ENCODE measurements at regions not wholly inside any gene's neighbourhood (a gene's known extent, or its start where the extent isn't known, plus 50 kb on each side); places are given as distances from the start of the nearest gene placed in this dataset.

- Mint-ChIP-seq H3K27me3 (no peaks in the 10 kb centered on the region), H3K4me3 (no peak overlapping the region), H3K36me3 (ENCODE audit: low read depth) (no peaks in the 10 kb centered on the region), H3K4me1 (no peaks in the 10 kb centered on the region), H3K9me3 (ENCODE audit: low read depth) (peaks cover 2% of the 10 kb centered on the region), H3K27ac (no peak overlapping the region)
- DNase-seq = no peak
- ChIA-PET POLR2A (no interaction called here), CTCF (no interaction called here)
- no peak for ATAC-seq
- intact Hi-C loops (cut with DNase I, micrococcal nuclease) = no loop called here
Observed at GRCh38 chr2:150847578-150847977, 360.1 kb upstream of the RND3 start.

GRCh38 chr2:150846691-150847090, 359.2 kb upstream of the RND3 start:
- ChIA-PET POLR2A (no interaction called here), CTCF (interaction anchor here (0.7 kb wide), 1 partner anchor 299 kb away, joined by 3 read pairs; no protein-coding TSS in a partner anchor)
- no peak overlapping the region for H3K4me3 Mint-ChIP-seq
- ATAC-seq = no peak
- H3K27ac Mint-ChIP-seq = no peak overlapping the region
- H3K27me3 Mint-ChIP-seq = no peaks in the 10 kb centered on the region
- intact Hi-C loops (cut with DNase I, micrococcal nuclease) = no loop called here
- no peak for DNase-seq
- H3K36me3 Mint-ChIP-seq (ENCODE audit: low read depth) = no peaks in the 10 kb centered on the region
- peaks cover 2% of the 10 kb centered on the region for H3K9me3 Mint-ChIP-seq (ENCODE audit: low read depth)
- H3K4me1 Mint-ChIP-seq = no peaks in the 10 kb centered on the region

DNA sequence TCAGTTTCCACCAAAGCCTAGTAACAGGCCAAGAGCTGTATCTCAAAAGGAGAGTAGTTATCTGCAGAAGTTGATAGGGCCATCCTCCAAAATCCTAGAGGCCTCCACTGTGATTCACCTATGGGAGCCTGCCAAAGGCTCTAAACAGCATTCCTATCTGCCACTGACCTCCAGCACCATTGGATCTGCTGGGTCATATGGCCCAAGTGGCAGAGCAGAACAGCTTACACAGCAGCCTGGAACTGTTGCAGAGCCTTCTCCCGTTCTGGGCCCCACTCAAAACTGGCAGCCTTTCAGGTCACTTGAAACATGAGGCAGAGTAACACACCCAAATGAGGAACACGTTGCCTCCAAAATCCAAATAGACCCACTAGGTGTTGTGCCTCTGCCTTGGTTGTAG, 345.2 kb upstream of the RND3 start:
- Mint-ChIP-seq H3K27ac (no peak overlapping the region), H3K27me3 (no peaks in the 10 kb centered on the region), H3K4me3 (no peak overlapping the region), H3K9me3 (ENCODE audit: low read depth) (no peaks in the 10 kb centered on the region), H3K4me1 (no peaks in the 10 kb centered on the region), H3K36me3 (ENCODE audit: low read depth) (no peaks in the 10 kb centered on the region)
- no peak for ATAC-seq
- CTCF ChIA-PET = no interaction called here
- POLR2A ChIA-PET = no interaction called here
- no peak for DNase-seq
- intact Hi-C loops (cut with DNase I, micrococcal nuclease) = no loop called here

GRCh38 chr2:150824118-150824517, 336.7 kb upstream of the RND3 start:
- Mint-ChIP-seq H3K4me3 (no peak overlapping the region), H3K9me3 (ENCODE audit: low read depth) (no peaks in the 10 kb centered on the region), H3K36me3 (ENCODE audit: low read depth) (no peaks in the 10 kb centered on the region), H3K27me3 (no peaks in the 10 kb centered on the region), H3K4me1 (no peaks in the 10 kb centered on the region), H3K27ac (no peak overlapping the region)
- ATAC-seq (no peak), DNase-seq (no peak)
- intact Hi-C loops (cut with DNase I, micrococcal nuclease) = no loop called here
- ChIA-PET POLR2A (no interaction called here), CTCF (no interaction called here)

DNA sequence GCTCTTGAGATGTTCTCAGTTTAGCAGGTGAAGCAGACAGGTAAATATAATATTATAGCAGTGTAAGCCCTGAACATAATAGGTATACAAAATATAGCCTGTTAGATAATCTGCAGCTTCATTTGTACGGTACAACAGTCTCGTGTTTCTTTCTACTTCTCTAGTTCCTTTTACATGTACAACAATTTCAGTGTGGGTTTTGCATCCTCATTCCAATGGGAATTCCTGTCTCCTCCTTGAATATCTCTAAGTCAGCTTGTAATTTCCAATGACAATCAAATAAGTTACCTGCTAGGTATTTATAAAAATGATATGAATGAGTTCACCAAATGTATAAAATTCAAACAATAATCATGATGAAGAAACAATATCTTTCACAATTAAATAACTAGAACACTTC, 330.0 kb upstream of the RND3 start:
- ChIA-PET POLR2A (no interaction called here), CTCF (no interaction called here)
- Mint-ChIP-seq H3K27me3 (no peaks in the 10 kb centered on the region), H3K27ac (no peak overlapping the region), H3K9me3 (ENCODE audit: low read depth) (no peaks in the 10 kb centered on the region), H3K4me3 (no peak overlapping the region), H3K36me3 (ENCODE audit: low read depth) (no peaks in the 10 kb centered on the region), H3K4me1 (no peaks in the 10 kb centered on the region)
- intact Hi-C loops (cut with DNase I, micrococcal nuclease) = no loop called here
- DNase-seq (no peak), ATAC-seq (no peak)

DNA sequence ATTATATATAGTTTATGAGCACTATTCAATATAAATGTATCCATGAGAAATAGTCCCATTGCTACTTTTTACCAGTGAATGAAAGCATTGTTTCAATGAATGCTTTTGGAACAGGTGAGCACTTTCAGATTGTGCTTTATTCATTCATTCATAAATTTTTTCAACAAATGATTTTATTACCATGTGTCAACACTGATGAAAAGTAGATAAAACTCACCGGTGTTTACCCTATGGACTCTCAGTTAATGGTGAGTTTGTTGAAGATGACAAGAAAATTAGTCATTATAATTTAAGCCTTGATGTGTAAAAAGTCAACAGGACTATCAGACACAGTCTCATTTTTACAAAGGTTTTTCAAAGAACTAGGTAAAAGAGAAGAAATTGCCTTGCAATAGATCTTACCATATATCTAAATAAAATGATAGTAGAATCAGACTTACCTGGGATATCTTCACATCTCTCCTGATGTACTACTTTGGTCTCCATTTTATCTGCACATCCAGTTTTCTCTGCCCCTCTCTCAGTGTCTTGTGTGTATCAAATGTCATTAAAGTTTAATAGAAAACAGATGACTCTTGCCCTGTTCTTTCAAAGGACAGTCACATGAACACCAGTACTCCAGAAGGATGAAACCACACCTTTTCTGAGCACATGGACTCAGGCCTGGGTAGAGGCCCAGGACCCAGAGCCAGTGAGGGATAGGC, 325.3 kb upstream of the RND3 start:
- no peaks in the 10 kb centered on the region for H3K9me3 Mint-ChIP-seq (ENCODE audit: low read depth)
- ChIA-PET CTCF (no interaction called here), POLR2A (no interaction called here)
- H3K27ac Mint-ChIP-seq = no peak overlapping the region
- H3K4me3 Mint-ChIP-seq = no peak overlapping the region
- intact Hi-C loops (cut with DNase I, micrococcal nuclease) = no loop called here
- ATAC-seq (no peak), DNase-seq (no peak)
- no peaks in the 10 kb centered on the region for H3K36me3 Mint-ChIP-seq (ENCODE audit: low read depth)
- no peaks in the 10 kb centered on the region for H3K27me3 Mint-ChIP-seq
- H3K4me1 Mint-ChIP-seq = no peaks in the 10 kb centered on the region

- Mint-ChIP-seq H3K36me3 (ENCODE audit: low read depth) (no peaks in the 10 kb centered on the region), H3K27me3 (no peaks in the 10 kb centered on the region), H3K27ac (no peak overlapping the region), H3K4me3 (no peak overlapping the region), H3K4me1 (no peaks in the 10 kb centered on the region), H3K9me3 (ENCODE audit: low read depth) (no peaks in the 10 kb centered on the region)
- ATAC-seq = no peak
- CTCF ChIA-PET = no interaction called here
- POLR2A ChIA-PET = no interaction called here
- DNase-seq = no peak
- intact Hi-C loops (cut with DNase I, micrococcal nuclease) = no loop called here
Observed at GRCh38 chr2:150812066-150812465, 324.6 kb upstream of the RND3 start.

DNA sequence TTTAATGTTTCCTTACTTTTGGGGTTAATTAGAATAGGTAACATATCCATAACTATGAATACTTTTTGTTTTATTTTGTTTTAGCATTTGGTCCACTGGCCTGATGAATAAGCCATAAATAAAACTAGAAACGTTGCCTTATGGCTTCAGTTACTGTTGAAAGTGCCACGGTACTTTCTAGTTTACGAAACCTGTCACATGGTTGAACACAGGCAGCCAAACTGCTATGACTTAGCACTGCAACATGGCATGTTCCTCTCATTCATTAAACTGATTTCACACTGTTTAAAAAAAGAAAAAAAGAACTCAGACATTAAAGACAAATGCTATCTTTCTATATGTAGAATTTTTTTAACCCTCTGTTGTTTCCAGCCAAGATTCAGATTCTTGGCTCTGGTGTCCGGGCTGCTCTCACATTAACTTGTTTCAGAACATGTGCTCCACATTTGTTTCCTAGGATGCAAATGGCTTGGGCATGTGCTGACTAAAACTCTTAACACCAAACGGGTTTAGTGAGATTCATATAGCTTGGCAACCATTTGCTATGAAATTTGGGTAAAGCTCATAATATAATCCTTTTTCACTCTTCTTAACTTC, 323.9 kb upstream of the RND3 start:
- Mint-ChIP-seq H3K9me3 (ENCODE audit: low read depth) (no peaks in the 10 kb centered on the region), H3K27me3 (no peaks in the 10 kb centered on the region), H3K4me3 (no peak overlapping the region), H3K27ac (no peak overlapping the region), H3K36me3 (ENCODE audit: low read depth) (no peaks in the 10 kb centered on the region), H3K4me1 (no peaks in the 10 kb centered on the region)
- ChIA-PET CTCF (no interaction called here), POLR2A (no interaction called here)
- intact Hi-C loops (cut with DNase I, micrococcal nuclease) = no loop called here
- no peak for ATAC-seq
- no peak for DNase-seq

DNA sequence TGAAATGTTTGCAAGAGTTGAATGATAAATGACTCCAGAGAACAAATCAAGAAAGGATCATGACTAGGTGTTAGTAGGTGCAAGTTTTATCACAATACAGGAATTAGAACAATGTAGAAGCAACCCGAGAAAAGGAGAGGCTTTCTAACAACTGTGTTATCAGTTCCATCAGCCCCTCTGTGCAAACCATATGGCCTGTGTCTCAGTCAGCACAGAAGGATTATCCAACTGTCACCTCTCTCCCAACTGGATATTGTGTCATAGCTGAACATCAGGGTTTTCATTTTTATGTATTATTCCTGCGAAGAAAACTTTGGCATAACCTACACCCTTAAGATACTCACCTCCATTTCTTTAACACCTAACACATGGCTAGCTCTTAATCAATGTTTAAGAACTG, 321.6 kb upstream of the RND3 start:
- Mint-ChIP-seq H3K27me3 (no peaks in the 10 kb centered on the region), H3K27ac (no peak overlapping the region), H3K4me1 (no peaks in the 10 kb centered on the region), H3K9me3 (ENCODE audit: low read depth) (no peaks in the 10 kb centered on the region), H3K4me3 (no peak overlapping the region), H3K36me3 (ENCODE audit: low read depth) (no peaks in the 10 kb centered on the region)
- DNase-seq = no peak
- no peak for ATAC-seq
- intact Hi-C loops (cut with DNase I, micrococcal nuclease) = no loop called here
- ChIA-PET POLR2A (no interaction called here), CTCF (no interaction called here)

- H3K27ac Mint-ChIP-seq = no peak overlapping the region
- no peak for ATAC-seq
- H3K4me1 Mint-ChIP-seq = no peaks in the 10 kb centered on the region
- no peaks in the 10 kb centered on the region for H3K36me3 Mint-ChIP-seq (ENCODE audit: low read depth)
- H3K4me3 Mint-ChIP-seq = no peak overlapping the region
- CTCF ChIA-PET = no interaction called here
- intact Hi-C loops (cut with DNase I, micrococcal nuclease) = no loop called here
- H3K27me3 Mint-ChIP-seq = no peaks in the 10 kb centered on the region
- H3K9me3 Mint-ChIP-seq (ENCODE audit: low read depth) = no peaks in the 10 kb centered on the region
- no peak for DNase-seq
- POLR2A ChIA-PET = no interaction called here
Observed at GRCh38 chr2:150806336-150806735, 318.9 kb upstream of the RND3 start.

DNA sequence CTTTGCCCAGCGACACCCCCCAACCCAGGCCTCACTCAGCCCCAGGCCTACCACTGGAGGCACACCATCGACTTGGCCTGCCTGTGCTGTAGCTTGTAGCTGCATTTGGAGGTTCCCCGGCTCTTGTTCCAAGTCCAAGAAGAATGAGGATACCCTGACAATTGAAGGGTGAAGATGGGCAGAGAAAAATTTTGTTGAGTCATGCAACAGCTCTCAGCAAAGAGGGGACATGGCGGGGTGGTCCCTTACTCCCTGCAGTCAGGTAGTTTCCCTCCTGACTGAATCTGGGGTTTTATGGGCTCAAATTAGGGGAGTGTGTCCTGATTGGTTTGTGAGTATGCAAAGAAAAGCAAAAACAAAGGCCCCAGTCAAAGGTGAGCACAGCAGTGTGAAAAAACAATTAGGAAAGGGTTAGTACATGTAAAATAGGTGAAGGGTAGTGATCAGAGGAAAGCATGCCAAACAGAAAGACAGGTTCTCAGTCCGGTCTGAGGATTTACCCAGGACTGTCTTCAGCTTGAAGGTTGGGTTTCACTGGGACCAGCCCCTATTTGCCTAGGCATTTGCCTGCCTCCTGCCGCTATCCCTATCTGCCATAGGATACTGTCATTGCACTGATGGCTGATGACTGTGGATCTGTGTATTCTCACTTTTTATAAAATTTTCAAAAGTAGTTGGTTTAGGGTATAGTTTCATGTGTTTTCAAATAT, 316.4 kb upstream of the RND3 start:
- Mint-ChIP-seq H3K27ac (no peak overlapping the region), H3K36me3 (ENCODE audit: low read depth) (no peaks in the 10 kb centered on the region), H3K4me1 (no peaks in the 10 kb centered on the region), H3K4me3 (no peak overlapping the region), H3K9me3 (ENCODE audit: low read depth) (no peaks in the 10 kb centered on the region), H3K27me3 (no peaks in the 10 kb centered on the region)
- CTCF ChIA-PET = no interaction called here
- intact Hi-C loops (cut with DNase I, micrococcal nuclease) = no loop called here
- POLR2A ChIA-PET = no interaction called here
- DNase-seq (no peak), ATAC-seq (no peak)

- ATAC-seq (no peak), DNase-seq (no peak)
- Mint-ChIP-seq H3K4me1 (no peaks in the 10 kb centered on the region), H3K27me3 (no peaks in the 10 kb centered on the region), H3K36me3 (ENCODE audit: low read depth) (no peaks in the 10 kb centered on the region), H3K27ac (no peak overlapping the region), H3K9me3 (ENCODE audit: low read depth) (no peaks in the 10 kb centered on the region), H3K4me3 (no peak overlapping the region)
- POLR2A ChIA-PET = no interaction called here
- intact Hi-C loops (cut with DNase I, micrococcal nuclease) = no loop called here
- CTCF ChIA-PET = no interaction called here
Observed at GRCh38 chr2:150802635-150803034, 315.2 kb upstream of the RND3 start.

Measured in activated CD4-positive, alpha-beta T cell treated with anti-CD3 and anti-CD28 coated beads for 36 hours (primary cell).